ENCODE measurements at regions not wholly inside any gene's neighbourhood (a gene's known extent, or its start where the extent isn't known, plus 50 kb on each side); places are given as distances from the start of the nearest gene placed in this dataset.
"Not testable (repeated sequence)": the region's sequence is repeated elsewhere in the genome, so short reads cannot be mapped to it uniquely, and the experiment has no call there.

DNA sequence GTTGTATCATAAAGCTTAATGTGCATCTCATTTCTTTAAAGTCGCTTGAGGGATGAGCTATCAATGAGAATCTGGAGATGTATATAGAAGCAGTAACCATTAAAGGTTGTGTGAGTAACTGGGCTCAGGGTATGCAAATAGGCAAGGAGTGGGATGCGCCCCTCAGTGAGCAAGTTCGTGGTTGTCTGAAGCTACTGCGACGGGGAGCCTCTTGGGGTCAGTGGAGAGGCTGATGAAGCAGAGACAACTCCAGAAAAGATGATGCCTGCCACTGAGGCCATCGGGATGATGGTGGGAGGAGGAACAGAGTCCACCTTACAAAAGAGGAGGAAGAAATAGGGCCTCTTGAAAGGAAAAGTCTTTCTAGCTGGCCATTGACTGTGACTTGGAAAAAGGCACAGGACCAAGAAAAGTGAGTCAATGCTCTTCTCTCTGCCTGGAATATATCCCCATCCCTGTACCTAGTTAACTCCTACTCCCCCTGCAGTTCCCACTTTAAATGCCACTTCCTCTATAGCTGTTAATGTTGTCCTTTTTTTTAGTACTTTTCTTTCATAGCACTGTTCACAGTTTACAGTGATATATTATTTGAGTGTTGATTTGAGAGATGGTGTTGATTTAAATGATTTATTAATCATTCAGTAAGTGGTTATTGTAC is 51.4 kb upstream of the LSM6 start:
- peak; percentile 16 for DNase-seq

DNA sequence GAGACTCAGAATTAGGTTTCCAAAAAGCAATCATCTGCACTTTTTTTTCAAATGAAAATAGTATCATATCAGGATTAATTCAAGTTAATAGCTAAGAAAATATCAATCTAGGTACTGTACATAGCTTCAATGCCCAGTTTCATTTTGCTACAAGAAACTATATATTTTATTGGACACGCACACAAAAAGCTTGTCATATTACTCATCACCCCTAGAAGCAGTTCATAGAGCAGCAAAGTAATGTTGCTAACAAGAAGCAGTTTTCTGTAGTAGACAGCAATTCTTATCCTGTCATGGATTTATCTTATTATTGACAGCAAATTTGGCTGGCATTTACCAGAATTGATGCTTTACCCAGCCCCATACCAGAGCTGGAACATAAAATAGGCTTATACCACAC is 52.3 kb upstream of the LSM6 start:
- DNase-seq, result peak; percentile 28

DNA sequence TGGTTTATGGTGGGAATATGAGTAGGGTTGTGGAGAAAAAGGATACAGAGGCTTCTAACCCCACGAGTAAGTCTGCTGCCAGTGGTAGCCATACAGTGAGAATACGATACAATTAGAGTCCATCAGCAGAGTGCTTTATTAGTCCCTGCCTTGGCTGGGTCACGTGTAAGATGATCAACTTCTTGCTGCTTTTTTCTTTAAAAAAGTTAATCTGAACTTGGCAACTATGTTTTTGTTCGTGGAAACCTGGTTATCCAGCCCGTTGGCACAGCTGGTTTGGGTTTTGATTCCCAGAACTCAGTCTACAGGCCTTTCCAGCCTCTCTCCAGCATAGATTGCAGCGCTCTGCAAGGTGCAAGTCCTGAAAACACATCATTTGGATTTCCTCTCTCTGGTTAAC is 53.1 kb upstream of the LSM6 start:
- no peak for DNase-seq

DNA sequence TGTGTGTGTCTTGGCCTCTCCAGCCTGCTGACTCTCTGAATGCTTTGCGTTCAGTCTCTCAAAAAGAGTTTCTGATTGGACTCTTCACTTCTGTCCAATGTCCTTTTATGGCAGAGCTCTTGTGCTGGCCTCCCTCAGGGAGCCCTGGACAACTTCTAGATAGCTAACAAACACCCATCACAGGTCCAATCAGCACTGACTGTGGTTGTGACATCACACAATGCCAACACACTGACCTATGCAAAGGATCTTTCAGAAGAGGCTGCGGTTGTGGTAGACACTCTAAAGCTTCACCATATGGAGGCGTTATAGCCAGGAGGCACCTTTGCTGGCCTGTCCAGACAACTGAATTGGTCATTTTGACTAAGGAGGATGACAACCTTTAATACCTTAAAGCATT is 53.8 kb upstream of the LSM6 start:
- no peak for DNase-seq

DNA sequence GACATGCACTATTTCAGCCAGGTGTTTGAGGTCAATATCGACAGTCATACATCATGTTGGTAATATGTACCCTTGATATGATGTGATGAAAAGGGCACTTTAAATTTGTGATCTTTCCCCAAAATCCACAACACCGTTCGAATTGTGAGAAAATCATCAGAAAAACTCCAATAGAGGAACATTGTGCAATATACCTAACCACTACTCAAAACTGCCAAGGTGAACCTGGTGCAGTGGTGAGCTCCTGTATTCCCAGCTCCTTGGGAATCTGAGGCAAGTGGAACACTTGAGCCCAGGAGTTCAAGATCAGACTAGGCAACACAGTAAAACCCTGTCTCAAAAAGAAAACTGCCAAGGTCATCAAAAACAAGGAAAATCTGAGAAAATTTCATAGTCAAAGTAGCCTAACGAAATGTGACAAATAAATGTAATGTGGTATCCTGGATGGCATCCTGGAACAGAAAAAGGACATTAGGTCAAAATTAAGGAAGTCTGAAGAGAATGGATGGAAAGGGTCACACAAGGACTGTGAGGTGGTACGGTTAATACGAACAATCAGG is 55.6 kb upstream of the LSM6 start:
- no peak for DNase-seq

DNA sequence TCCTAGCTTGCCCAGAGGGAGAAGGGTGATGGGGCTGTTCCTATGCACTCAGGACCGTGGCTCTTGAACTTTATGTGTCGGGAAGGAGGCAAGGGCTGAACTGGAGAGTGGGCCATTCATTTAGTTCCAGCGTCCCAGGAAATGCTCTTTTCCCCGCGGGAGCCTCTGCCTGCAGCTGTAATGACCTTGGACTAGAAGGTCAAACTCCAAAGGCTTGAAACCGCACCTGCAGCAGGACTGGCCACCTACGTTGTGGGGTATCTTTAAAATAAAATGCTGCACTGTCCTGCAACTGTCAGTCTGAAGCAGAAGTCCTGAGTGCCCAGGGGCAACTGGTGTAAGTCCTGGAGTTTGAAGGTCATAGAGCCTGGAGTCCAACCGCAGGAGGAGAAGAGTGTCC is 61.5 kb upstream of the LSM6 start:
- no peak for DNase-seq

DNA sequence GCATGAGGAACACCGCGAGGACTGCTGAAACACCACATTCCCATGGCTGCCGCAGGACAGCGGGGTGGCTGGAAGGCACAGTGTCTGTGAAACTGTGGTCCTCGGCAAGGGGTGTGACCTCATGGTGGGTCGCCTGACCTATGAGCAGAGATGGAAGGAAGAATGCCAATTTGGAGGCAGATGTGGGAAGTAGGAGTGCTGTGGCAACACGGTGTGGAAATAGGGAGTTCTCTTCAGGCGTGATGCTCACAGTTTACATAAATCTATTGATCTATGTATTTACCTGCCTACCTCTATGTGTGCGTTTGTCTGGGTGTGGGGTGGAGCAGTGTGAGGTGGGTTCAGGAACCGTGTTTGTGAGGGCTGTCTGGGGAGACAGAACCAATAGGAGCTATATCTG is 62.3 kb upstream of the LSM6 start:
- DNase-seq, result no peak

DNA sequence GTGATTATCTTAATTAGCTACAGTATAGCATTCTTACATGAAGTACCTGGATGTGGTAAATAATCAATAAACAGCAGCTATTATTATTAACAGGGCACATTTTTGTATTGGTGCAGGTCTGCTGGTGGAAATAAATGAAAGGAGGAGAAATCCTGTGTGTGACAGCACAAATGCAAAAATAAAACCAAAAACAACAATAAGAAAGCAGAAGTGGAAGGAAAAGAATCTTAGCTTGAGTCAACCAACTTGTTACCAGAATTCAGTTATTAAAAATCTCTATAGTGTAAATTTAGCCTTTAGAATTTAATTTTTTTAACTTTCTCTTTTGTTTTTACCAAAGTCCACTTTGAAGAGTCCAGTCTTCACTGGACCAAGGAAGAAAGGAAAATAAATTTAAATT is 63.1 kb upstream of the LSM6 start:
- no peak for DNase-seq

DNA sequence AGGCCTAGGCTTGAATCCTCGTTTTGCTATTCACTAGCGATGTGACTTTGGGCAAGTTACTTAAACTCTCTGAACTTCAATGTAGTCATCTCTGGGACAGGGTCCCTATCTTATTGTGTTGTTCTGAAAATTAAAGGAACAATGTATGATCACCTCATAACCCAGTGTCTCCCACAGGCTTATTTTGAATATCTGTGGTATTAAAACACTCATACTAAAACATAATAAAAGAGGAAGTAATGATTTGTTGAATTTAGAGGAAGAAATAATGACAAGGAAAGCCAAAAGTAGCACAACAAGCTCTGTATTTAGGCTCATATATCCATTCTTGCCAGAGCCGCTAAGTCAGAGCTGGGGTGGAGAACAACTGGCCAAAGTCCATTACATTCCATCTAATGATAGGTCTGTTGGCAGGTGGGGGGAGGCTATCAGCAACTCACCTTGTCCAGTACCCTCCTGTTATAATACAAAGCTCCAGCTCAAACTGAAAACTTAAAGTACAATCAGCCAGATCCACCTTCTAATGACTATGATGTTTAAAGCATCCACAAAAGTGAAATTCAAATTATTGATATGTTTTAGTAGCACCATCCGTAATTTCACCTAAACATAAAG is 64.5 kb upstream of the LSM6 start:
- no peak for DNase-seq

DNA sequence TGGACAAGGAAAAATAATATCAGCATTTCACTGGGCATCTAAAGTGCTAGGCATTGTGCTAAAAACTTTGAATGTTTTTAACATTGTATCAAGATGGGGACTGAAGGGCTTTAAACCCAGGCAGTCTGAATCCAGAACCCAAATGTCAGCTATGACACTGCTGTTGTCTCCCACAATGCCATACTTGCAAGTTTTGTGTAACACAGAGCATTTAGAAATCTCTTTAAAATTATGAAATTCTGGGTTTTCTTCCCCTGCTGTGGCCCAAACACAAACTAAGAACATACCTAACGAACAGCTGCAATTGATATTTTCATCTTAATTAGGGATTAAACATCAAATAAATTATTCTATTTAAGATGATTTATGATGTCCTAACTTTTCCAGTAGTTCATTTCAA is 66.8 kb upstream of the LSM6 start:
- no peak for DNase-seq

DNA sequence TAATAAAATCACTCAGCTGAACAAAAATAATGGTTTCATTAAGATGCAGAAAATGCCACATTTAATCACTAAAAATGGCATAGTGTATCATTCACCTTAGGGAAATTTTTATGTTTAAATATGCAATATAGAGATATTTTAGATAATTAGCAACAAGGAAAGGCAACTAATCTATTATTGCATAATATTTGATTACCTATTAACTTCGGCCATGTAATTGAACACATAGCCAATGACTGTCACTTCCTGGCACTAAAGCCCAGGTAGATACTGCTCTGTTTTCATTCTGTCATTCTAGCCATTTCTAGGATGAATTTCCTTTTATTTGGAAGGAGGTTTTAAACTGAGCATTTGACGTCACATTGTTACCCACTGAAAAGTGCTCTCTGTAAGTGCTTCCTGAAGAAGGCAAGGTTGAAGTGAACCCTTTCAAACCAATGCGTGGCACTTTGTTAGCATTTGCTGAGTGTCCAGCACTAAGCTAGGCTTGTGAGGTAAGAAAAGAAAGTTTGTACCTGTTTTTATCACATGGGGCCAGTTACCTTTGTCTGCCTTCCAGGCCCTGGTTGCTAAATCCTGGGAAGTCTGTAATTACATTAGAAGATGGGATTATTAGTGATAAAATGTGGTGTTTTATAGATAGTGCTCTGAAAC is 67.8 kb upstream of the LSM6 start:
- no peak for DNase-seq

DNA sequence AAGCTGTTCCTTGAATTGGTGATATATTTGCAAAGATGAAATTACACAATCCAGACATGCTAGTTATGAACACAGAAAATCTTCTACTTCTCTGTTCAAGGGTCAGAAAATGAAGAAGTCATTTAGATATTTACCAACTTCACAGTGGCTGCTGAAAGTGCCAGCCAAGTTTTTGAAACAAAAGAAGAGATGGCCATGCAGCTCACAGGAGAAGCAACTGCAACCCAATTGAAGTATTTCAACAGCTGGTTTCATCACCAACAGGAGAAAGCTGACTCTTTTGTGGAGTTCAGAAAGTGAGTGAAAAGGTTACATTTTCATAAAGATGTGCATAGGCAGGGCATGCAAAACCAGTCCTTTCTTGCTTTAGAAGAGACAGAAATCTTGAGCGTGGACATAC is 70.1 kb upstream of the LSM6 start:
- peak; percentile 26 for DNase-seq

DNA sequence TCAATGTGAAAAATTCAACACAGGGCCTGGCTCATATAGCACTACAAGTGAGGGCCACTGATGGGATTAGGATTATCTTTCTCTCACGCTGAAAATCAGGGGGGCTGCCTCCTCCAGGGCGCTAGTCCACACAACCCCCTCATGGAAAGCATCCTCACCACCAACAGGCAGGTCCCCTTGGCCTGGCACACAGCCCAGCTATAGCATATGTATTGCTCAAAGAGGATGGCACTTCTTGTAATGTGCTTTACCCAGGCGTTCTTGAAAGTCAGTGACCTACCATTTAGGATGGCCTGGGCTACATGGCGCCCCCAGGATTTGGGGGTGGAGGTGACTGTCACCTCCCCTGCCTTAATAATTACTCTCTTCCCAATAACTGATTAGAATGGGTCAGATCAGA is 71.0 kb upstream of the LSM6 start:
- no peak for DNase-seq

DNA sequence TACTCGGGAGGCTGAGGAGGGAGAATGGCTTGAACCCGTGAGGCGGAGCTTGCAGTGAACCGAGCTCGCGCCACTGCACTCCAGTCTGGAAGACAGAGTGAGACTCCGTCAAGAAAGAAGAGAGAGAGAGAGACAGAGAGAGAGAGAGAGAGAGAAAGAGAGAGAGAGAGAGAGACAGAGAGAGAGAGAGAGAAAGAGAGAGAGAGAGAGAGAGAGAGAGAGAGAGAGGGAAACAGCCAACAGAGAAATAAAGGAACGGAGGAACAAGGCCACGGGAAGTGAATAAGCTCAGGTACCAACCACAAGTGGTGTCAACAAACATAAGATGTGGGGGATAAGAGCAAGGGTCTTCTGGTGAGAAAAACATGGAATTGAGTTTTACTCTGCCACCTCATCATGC is 71.5 kb upstream of the LSM6 start:
- DNase-seq, result not testable (repeated sequence)

DNA sequence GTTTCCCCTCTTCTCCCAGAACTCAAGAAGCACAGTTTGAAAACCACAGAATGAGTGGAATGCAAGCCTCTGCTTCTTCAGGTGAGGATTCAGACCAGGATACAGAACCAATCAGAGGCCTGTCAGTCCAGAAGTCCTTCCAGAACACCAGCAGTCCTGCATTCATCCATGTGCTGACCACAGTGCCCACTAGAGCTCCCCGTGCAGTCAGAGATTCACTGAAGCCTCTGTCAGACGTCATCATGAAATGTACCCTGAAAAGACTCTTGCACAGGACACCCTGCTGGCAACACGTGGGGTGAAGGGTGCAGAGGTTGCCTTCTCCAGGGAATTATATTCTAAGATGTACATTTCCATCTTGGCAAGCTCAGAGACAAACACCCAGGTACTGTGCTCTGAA is 75.9 kb upstream of the LSM6 start:
- no peak for DNase-seq

DNA sequence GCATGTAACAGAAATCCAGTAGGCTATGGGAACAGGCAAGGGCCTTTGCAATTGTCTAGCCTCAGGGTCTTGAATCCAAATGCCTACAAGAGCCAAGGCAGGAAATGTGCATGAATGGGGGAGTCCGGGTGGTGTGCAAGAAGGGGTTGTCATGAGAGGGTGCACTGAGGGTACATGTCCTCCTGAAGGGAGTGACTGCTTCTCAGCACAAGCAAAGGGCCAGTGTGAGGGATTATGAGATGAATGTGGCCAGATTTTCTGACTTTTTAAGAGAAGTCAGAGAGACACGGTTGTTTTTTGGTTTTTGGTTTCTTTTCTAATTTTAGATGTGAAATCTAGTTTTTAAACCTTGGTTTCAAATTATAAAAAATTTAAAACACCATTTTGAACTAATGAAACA is 76.5 kb upstream of the LSM6 start:
- DNase-seq, result no peak

DNA sequence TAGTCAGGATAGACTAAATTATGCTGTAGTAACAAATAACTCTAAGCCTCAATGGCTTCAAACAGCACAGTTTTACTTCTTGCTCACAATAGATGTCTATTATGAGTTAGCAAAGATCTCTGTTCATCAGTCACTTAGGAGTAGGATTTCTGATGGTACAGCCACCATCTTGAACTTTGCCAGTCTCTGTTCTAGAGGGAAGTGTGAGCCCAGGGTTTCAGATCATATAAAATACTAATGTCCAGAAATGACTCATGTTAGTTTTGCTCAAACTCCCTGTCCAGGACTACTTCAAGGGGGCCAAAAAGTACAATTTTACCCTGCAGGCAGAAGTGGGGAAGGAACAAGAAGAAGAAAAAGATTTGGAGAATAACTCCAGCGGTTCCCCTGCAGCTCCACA is 77.1 kb upstream of the LSM6 start:
- DNase-seq, result no peak

DNA sequence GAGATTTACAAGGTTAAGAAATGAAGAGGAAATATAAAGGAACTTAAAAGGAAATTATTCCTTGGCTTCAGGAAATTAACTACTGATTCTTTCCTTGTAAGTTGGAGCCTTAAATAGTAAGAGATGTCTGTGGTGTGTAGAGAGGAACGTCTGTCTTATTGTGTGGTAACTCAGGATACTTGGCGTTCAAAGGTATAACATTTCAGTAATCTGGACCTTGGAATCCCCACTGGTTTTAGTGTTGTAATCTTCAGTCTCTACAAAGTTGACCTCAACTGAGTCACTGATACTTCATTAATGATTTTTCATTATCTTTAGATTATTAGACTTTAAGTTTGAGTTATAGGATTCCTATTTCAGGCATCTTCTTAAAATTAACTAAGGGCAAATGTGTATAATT is 79.1 kb upstream of the LSM6 start:
- DNase-seq, result no peak

DNA sequence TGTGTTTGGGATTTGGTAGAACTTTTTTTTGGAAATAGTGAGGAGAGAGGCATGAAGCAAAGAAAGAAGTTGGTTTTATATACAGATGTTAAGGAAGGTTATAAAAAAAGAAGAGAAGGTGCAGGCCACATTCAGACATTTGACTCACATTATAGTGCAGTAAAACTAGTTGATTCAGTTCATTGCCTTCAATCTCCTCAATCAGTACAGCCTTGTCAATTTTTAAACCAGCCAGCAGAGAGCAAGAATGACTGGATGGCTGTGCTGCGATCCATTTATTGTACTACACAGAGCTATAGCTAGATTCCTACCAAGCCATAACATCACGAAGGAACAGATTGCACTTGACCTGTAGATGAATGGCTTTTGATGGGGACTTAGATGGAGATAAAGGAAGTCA is 79.7 kb upstream of the LSM6 start:
- no peak for DNase-seq

DNA sequence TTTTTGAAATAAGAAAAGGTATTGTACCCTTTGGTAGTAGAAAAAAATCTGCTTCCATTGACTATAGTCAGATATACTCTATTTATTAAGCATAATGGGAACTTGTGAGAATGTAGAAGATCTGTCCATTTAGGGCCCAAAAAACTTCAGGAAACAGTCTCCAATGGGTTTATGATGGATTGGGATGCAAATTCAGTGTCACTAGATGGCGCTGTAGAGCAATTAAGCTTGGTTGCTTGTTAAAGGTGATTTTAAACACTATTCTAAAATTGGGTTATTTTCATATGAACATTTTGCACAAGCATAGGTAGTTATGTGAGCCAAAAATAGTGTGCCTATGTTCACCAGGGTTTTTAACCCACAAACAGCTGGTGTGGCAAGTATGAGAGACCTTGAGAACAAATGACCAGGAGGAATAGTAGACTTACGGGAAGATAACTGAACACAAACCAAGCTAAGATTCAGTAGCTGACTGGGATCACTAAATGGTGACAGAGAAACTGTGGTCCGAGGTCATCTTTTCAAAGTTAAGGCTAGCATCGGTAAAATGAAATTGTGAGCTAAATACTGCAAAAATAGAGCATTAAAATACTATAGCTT is 80.3 kb upstream of the LSM6 start:
- DNase-seq, result peak; percentile 56

DNA sequence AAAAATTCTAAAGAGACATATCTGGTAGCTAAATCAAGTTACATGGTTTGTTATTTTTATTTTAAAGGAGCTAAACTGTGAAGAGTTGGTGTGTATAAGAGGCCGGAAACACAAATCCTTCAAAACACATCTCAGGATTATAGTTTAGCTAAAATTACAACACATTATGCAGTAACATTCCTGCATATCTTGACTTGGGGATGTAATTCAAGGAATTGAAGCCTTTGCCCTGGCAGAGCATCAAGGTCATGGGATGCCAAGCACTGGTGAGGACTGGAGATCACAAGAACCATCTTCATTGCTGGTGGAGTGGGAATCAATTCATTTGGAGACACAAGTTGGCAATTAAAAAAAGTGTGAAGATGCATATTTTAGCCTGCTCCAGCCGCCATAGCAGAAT is 86.8 kb upstream of the LSM6 start:
- no peak for DNase-seq

DNA sequence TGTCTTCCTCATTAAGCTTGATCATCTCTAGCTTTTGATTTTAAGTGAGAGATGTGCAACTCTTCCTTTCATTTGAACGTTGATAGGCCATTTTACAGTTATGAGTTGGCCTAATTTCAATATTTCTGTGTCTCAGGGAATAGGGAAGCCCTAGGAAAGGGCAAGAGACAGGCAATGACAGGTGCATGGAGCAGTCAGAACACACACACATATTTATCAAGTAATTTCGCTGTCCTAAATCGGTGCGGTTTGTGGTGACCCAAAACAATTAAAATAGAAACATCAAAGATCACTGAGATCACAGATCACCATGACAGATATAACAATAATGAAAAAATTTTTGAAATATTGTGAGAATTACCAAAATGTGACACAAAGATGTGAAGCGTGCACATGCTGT is 87.7 kb upstream of the LSM6 start:
- DNase-seq, result no peak

DNA sequence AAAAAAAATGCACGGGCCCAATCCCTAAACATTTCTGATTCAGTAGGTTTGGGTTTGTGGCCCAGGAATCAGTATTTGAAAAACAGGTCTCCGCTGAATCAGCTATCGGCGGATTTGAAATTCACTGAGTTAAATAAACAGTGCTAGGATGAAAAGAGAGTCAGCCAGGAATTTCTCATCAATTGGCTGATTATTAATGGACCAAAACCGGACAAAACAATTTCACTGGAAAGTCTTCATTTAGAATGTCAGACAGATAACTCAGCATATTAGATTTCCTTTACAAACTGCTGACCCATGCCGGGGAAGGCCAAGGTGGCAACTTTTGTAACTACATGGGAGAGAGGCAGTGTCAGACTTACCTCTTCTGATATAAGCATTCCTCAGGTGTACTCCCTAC is 99.4 kb upstream of the LSM6 start:
- DNase-seq, result no peak

DNA sequence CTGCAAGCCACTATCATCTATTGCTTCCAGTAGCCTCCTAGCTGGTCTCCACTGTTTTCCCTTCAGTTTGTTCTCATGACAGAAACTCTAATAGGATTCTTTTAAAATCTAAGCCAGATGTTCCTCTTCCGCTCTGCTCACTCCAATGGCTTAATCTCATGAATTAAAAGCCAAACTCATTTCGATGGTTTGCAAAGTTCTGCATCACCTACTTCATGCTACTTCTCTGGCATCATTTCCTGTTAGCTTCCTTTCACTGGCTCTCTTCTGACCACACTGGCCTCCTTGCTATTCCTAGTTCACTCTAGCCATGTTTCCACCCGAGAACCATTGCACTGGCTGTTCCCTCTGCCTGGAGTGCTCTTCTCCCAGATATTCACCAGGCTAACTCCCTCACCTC is 102.0 kb upstream of the LSM6 start:
- no peak for DNase-seq

Data from activated CD4-positive, alpha-beta T cell treated with anti-CD3 and anti-CD28 coated beads, Interleukin-2, Interleukin-6, amounts not matched to agents 100 ng/mL and 50 ng/mL, durations not matched to agents 16 hours and 8 hours (primary cell).